Choroid plexus epithelial cell (primary cell): ENCODE measurements at regions not wholly inside any gene's neighbourhood (a gene's known extent, or its start where the extent isn't known, plus 50 kb on each side); places are given as distances from the start of the nearest gene placed in this dataset.

Source experiments
- DNase-seq: peaks from one replicate; pipeline ENCODE4 v3.0.0-alpha.2; 2010; ENCODE audit warnings: low read depth
- H3K4me3 ChIP-seq: 2 replicates; pipeline ENCODE4 v1.5.1; 2011; ENCODE audit warnings: low read depth, mild to moderate bottlenecking, control low read depth, low read length, moderate library complexity
- TF ChIP-seq, protein P1 (sequence below): conservative IDR thresholded peaks from 2 replicates; pipeline ENCODE4 v1.5.1; 2011; ENCODE audit warnings: low read depth, mild to moderate bottlenecking, control low read depth, inconsistent platforms, low read length, moderate library complexity

DNA sequence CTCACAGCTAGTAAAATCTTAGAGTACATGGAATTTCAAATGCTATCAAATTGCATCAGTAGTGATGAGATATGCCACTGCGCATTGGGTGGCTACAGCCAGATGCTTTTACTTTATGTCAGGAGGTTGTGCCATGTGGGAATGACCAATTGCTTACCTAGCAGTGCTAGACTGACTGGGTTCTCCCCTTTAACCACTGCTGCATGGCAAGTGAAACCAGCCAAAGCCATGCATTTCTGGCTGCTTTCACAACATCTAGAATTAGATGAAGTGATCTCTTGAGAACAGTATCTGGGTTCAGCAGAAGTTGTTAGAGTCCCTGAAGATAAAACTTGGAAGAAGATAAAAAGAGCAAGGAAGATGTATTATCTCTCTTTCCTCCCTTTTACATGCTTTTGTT is 1174.2 kb upstream of the CDH2 start:
- TF ChIP-seq, protein P1, sequence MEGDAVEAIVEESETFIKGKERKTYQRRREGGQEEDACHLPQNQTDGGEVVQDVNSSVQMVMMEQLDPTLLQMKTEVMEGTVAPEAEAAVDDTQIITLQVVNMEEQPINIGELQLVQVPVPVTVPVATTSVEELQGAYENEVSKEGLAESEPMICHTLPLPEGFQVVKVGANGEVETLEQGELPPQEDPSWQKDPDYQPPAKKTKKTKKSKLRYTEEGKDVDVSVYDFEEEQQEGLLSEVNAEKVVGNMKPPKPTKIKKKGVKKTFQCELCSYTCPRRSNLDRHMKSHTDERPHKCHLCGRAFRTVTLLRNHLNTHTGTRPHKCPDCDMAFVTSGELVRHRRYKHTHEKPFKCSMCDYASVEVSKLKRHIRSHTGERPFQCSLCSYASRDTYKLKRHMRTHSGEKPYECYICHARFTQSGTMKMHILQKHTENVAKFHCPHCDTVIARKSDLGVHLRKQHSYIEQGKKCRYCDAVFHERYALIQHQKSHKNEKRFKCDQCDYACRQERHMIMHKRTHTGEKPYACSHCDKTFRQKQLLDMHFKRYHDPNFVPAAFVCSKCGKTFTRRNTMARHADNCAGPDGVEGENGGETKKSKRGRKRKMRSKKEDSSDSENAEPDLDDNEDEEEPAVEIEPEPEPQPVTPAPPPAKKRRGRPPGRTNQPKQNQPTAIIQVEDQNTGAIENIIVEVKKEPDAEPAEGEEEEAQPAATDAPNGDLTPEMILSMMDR, result no peak
- no peak overlapping the region for H3K4me3 ChIP-seq
- no peak for DNase-seq

DNA sequence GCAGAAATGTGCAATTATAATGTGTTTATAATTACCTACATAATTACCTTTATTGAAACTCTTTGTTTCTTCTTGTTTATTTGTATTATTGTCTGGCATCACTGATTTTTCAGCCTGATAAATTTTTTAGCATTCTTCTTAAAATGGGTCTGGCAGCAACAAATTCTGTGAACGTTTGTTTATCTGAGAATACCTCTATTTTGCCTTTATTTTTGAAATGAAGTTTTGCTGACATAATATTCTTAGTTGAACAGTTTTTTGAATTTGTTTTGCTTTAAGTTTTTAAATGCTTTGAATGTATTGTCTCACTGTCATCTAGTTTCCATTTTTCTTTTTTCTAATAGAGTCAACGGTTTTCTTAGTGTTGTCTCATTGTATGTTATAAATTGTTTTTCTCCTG is 1152.0 kb upstream of the CDH2 start:
- TF ChIP-seq, protein P1, result no peak
- no peak for DNase-seq
- H3K4me3 ChIP-seq, result no peak overlapping the region

DNA sequence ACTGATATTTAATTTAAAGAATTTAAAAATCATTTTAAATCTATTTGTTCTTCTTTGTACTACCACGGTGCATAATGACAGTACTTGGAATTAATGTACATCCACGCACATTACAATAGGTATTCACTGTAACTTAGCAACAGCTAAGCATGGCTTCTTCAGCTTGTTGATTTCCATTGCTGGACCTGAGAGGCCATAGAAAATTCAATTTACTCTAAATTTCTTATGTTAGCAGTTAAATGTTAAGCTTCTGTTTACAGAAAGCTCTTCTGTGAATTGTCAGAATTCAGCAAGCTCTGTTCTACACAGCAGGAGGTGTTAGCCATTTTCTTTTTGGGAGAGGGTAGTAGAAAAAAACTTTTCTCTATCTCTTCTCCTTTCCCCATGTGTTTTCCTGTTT is 1149.3 kb upstream of the CDH2 start:
- H3K4me3 ChIP-seq, result no peak overlapping the region
- TF ChIP-seq, protein P1, result no peak
- no peak for DNase-seq

DNA sequence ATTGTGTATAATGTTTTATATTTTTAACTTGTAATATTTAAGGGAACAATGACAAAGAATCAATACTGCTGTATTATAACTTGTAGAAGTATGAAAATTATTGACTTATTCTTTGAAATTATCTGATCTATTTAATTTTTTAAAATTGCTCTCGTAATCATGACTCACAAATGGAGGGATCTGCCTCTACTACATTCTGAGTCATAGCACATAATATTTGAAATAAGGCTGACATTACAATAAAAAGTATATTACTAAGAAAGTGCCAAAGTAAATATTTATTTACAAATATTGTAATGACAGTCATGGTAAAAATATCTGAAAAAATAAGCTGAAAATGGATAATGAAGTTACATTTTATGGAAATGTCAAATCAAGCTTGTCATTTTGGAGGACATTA is 1144.6 kb upstream of the CDH2 start:
- H3K4me3 ChIP-seq, result no peak overlapping the region
- TF ChIP-seq, protein P1, result no peak
- peak; percentile 1 for DNase-seq

DNA sequence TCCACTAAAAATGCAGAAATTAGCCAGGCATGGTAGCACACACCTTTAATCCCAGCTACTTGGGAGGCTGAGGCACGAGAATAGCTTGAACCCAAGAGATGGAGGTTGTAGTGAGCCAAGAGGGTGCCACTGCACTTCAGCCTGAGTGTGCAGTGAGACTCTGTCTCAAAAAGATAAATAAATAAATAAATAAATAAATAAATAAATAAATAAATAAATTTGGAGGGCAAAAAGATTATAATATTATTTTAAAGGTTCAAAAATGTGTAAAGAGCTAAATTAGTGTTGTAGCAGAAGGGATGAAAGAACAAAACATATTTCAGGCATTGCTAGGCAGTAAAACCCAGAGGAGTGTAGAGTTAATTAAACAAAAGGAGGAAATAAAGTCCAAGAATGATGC is 1136.4 kb upstream of the CDH2 start:
- no peak for DNase-seq
- TF ChIP-seq, protein P1, result no peak
- no peak overlapping the region for H3K4me3 ChIP-seq

DNA sequence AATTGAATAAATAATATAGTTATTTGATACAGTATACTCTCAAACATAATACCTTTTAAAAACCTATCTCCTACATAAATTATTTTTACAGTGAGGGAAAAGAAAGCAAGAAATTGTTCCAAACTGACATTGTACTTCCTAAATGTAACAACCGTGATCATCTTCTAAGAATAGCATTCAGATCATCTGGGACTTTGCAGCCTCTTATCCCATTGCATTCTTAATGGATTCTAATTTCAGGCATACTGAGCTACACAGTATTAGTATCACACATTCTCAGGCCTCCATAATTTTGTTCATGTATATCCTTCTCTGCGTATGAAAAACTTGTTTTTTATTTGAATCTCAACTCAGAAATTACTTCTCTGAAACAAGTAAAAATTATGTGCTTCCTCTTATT is 1134.7 kb upstream of the CDH2 start:
- TF ChIP-seq, protein P1, result no peak
- no peak overlapping the region for H3K4me3 ChIP-seq

DNA sequence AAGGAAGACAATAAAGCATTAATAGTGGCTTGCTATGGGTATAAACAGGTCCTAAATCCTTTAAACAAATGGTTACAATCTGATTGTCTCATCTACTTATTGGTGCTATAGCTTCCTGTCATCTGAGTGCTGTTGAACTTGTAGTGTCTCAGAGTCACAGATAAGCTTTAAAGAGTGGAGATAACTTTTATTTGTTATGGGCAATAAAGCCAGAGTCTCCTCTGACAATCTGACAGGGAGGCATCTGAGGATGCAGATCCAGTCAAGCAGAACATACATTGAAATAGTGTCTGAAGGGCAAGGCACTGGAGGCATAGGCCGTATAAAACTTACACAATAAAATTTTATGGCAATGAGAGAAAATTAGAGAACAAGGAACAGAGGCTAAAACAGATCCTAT is 1132.4 kb upstream of the CDH2 start:
- TF ChIP-seq, protein P1, result no peak
- H3K4me3 ChIP-seq, result no peak overlapping the region
- no peak for DNase-seq

More for the DNA sequence above, 1134.7 kb upstream of the CDH2 start:
- DNase-seq, result no peak
